ENCODE measurements at regions not wholly inside any gene's neighbourhood (a gene's known extent, or its start where the extent isn't known, plus 50 kb on each side); places are given as distances from the start of the nearest gene placed in this dataset.

- no peak for TF ChIP-seq CTCF (IDR thresholded peaks at IDR 0.05; ENCODE audit: borderline replicate concordance, extremely low read depth, insufficient read depth)
- no peak for FAIRE-seq
- no peak for DNase-seq
- no peaks in the 10 kb centered on the region for H3K4me1 ChIP-seq (ENCODE audit: control insufficient read depth in 2 of 3, insufficient read depth in 2 of 3, low read depth in 1 of 3, low read length in 3 of 3)
- no peaks in the 10 kb centered on the region for H3K36me3 ChIP-seq (ENCODE audit: control insufficient read depth in 2 of 3, insufficient read depth in 3 of 3, low read length in 3 of 3)
- intact Hi-C loops (cut with DNase I) = no loop called here
- H3K4me3 ChIP-seq (ENCODE audit: low read length in 3 of 3) = no peak overlapping the region
- H3K27me3 ChIP-seq (ENCODE audit: control insufficient read depth, insufficient read depth, low read length) = no peaks in the 10 kb centered on the region
- no peaks in the 10 kb centered on the region for H3K9me3 ChIP-seq (ENCODE audit: control insufficient read depth in 2 of 3, insufficient read depth in 1 of 3, low read length in 3 of 3)
- no peak overlapping the region for H3K9ac ChIP-seq (ENCODE audit: low read length in 3 of 3)
- no peak overlapping the region for H3K27ac ChIP-seq (ENCODE audit: low read depth in 2 of 2, low read length in 2 of 2)
Measured at GRCh38 chr12:127873306-127873705, 393.7 kb upstream of the TMEM132C start.

GRCh38 chr12:127881371-127882140 is 385.4 kb upstream of the TMEM132C start:
- H3K4me1 ChIP-seq (ENCODE audit: control insufficient read depth in 2 of 3, insufficient read depth in 2 of 3, low read depth in 1 of 3, low read length in 3 of 3) = no peaks in the 10 kb centered on the region
- H3K4me3 ChIP-seq (ENCODE audit: low read length in 3 of 3) = no peak overlapping the region
- no peak for TF ChIP-seq CTCF (IDR thresholded peaks at IDR 0.05; ENCODE audit: borderline replicate concordance, extremely low read depth, insufficient read depth)
- intact Hi-C loops (cut with DNase I) = no loop called here
- FAIRE-seq (no peak), DNase-seq (no peak)
- H3K27ac ChIP-seq (ENCODE audit: low read depth in 2 of 2, low read length in 2 of 2) = no peak overlapping the region
- H3K9ac ChIP-seq (ENCODE audit: low read length in 3 of 3) = no peak overlapping the region
- no peaks in the 10 kb centered on the region for H3K36me3 ChIP-seq (ENCODE audit: control insufficient read depth in 2 of 3, insufficient read depth in 3 of 3, low read length in 3 of 3)
- no peaks in the 10 kb centered on the region for H3K27me3 ChIP-seq (ENCODE audit: control insufficient read depth, insufficient read depth, low read length)
- no peaks in the 10 kb centered on the region for H3K9me3 ChIP-seq (ENCODE audit: control insufficient read depth in 2 of 3, insufficient read depth in 1 of 3, low read length in 3 of 3)

- intact Hi-C loops (cut with DNase I) = no loop called here
- no peaks in the 10 kb centered on the region for H3K27me3 ChIP-seq (ENCODE audit: control insufficient read depth, insufficient read depth, low read length)
- no peak overlapping the region for H3K4me3 ChIP-seq (ENCODE audit: low read length in 3 of 3)
- H3K27ac ChIP-seq (ENCODE audit: low read depth in 2 of 2, low read length in 2 of 2) = no peak overlapping the region
- FAIRE-seq (no peak), DNase-seq (no peak)
- H3K9me3 ChIP-seq (ENCODE audit: control insufficient read depth in 2 of 3, insufficient read depth in 1 of 3, low read length in 3 of 3) = no peaks in the 10 kb centered on the region
- no peaks in the 10 kb centered on the region for H3K36me3 ChIP-seq (ENCODE audit: control insufficient read depth in 2 of 3, insufficient read depth in 3 of 3, low read length in 3 of 3)
- no peak overlapping the region for H3K9ac ChIP-seq (ENCODE audit: low read length in 3 of 3)
- H3K4me1 ChIP-seq (ENCODE audit: control insufficient read depth in 2 of 3, insufficient read depth in 2 of 3, low read depth in 1 of 3, low read length in 3 of 3) = no peaks in the 10 kb centered on the region
- TF ChIP-seq CTCF (IDR thresholded peaks at IDR 0.05; ENCODE audit: borderline replicate concordance, extremely low read depth, insufficient read depth) = no peak
Measured at GRCh38 chr12:127883013-127883412, 384.0 kb upstream of the TMEM132C start.
